ENCODE measurements at regions not wholly inside any gene's neighbourhood (a gene's known extent, or its start where the extent isn't known, plus 50 kb on each side); places are given as distances from the start of the nearest gene placed in this dataset.
A peak's percentile ranks its signal among the peaks of the same experiment; 100 is the strongest.
"Not testable (repeated sequence)": the region's sequence is repeated elsewhere in the genome, so short reads cannot be mapped to it uniquely, and the experiment has no call there.

DNA sequence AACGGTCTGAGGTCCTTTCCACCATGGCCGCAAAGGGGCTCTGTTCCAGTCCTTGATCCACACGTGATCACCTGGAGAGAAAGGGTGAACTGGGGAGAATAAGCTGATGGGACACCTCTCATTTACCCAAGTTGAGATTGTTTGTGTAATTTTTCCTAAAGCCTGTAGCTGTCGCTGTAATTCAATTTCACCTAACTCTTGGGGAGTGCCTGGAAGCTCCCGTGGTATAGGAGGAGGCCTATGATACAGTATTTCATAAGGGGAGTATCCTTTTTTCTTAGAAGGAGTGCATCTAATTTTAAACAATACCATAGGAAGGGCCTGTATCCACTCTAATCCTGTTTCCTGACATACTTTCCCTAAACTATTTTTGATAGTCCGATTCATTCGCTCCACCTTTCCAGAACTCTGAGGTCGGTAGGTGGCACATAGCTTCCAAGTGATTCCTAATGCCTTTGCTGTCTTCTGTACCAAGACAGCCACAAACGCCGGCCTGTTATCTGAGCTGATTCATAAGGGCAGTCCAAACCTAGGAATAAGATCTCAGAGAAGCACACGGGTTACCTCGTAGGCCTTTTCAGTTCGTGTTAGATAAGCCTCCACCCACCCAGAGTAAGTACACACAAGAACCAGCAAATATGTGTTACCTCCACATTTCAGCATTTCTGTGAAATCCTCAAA is 78.9 kb upstream of the VEPH1 start:
- not testable (repeated sequence) for DNase-seq (ENCODE audit: low read depth in 2 of 2)

DNA sequence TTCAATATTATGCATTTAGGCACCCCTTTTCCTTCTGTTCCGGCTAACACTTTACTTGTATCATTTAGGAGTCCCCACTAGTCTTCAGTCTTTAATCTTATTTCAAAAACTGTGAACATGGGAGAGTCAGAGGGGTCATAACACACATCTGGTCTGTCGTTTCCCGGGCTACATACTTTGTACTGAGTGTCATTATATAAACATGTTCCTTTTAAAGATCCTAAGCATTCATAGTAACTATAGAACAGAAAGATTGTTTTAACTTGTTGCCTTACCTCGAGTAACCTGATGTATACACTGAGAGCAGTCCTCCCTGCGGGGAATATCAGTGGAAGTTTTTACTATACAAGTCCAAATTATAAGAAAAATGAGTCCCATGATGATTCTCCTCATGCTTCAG is 78.2 kb upstream of the VEPH1 start:
- no peak for DNase-seq (ENCODE audit: low read depth in 2 of 2)

DNA sequence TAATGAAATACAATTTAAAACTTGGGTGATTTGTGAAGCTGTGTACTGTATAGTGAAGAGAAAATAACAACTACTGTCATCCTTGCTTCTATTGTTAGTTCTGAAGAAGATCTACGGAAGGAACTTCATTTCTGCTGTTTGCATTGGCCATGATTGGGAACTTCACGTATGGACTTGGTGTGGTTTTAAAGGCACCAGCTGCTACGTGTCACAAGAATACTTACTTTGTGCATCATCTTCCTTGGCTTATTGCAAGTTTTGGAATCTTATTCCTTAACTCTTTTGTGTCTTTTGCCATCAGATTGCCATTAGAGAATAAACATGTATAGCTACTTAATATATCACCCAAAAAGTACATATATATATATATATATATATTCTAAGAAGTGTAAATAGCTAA is 75.0 kb upstream of the VEPH1 start:
- DNase-seq (ENCODE audit: low read depth in 2 of 2), result no peak

DNA sequence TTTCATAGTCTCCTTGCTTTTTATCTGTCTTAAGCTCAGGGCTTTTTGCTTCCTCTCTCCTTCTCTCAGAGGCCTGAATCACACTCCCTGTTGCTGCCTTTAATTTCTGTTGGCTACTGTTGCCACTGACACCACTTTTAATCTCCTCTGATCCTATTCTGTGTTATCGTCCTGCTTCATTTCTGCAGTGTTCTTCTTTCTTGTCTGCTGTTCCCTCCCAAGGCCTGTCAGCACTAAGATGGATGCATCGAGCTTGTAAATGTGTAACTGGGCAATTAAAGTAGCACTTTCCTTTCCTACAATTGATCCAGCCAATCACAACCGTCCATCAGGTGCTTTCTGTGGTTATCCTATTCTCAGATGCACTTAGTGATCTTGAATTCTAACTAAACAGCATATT is 71.3 kb upstream of the VEPH1 start:
- DNase-seq (ENCODE audit: low read depth in 2 of 2), result no peak

DNA sequence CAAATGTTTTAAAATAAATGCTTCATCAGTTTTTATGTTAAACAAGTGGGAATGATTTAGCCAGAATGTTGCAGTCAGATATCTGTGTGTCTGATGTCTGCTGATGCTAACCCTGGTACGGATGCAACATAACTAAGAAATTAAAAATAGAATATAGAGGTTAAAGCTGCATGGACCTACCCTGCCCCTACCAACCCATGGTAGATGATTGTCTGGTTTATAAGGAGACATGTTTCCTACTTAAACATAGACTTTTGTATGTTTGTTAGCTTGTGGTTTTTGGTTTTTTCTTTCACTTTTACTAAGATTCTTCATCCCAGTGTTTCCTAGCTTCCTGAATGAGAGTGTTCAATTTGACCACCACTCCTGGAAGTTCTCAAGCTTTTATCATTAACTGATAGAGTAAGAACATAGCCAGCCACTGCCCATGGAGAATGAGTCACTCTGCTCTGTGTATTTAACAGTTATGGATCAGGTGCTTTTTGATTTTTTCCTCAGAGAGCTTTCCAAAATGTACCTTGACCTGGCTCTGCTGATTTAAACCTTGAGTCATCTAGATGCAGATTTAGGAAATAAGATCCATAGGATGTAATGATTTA is 70.7 kb upstream of the VEPH1 start:
- DNase-seq (ENCODE audit: low read depth in 2 of 2), result no peak

DNA sequence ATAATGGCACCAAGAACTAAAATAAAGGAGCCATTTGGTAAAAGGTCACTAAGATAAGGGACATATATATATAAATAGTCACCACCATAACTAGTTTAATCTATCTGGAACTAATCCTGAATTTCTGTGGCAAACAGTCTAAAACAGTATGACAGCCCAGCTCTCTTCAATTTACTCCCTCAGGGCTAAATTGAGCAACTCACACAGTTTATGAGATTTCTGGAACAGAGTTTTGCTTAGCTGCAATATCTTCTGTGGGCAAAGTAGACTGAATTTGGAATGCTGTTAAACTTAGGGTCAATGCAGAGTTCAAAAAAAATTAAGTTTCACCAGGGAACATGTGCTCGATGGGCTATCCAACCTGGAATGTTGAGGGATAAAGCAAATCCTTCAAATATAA is 70.1 kb upstream of the VEPH1 start:
- DNase-seq (ENCODE audit: low read depth in 2 of 2), result no peak

DNA sequence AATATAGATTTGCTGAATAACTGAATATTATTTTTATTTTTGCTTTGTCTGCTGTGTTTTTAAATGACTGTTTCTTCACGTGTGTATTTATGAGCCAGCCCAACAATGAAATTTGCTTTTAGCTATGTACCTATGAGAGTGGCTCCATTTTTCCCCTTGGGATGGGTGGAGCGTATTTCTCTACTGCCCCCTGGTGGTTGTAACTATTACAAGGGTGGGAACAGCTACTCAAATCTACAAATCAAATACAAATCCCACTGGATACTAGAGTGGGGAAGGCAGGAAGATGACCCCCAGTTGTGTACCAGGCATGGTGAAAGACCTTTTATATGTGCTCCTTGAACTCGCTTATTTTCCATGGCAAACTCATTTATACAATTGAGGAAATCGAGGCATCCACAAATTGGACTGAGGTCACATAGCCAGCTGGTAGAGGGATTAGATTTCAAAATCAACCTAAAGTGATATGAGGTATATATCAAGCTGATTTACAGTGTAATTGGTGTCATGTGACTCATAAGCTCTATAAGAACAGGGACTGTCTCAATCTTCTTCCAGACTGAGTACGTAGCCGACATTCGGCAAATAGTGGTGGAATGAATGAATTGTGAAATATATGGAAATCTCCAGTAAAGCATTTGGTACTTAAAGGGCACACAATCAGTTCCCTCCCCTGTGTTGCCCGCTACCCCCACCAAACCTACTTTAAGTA is 69.5 kb upstream of the VEPH1 start:
- peak in 1 of 2 donors; percentile 6 for DNase-seq (ENCODE audit: low read depth in 2 of 2)

DNA sequence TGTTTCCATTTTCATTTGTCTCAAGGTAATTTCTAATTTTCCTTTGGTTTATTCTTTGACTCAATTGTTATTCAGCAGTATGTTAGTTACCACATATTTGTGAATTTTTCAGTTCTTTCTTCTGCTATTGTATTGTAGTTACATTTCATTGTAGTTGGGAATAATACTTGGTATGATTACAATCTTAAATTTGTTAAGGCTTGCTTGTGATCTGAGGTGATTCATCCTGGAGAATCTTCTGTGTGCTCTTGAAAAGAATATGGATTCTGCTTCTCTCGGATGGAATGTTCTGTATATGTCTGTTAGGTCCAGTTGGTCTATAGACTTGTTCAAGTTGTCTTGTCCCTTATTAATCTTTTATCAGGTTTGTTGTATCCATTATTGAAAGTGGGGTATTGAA is 63.4 kb upstream of the VEPH1 start:
- no peak for DNase-seq (ENCODE audit: low read depth in 2 of 2)

DNA sequence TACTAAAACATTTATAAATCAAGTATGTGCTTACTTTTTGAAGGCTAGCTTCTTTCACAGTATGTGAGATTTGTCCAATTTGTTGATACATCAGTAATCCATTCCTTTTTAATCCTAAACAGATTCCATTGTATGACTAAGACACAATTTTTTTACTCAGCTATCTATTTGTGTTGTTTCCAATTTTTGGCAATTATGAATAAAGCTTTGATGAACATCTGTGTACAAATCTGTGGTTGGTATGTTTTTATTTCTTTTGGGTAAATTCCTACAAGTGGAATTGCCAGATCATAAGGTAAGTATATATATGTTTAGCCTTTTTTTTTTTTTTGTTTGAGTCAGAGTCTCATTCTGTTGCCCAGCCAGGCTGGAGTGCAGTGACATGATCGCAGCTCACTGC is 56.2 kb upstream of the VEPH1 start:
- DNase-seq (ENCODE audit: low read depth in 2 of 2), result no peak

All from stimulated activated CD4-positive, alpha-beta T cell treated with anti-CD3 and anti-CD28 coated beads, Interleukin-15, amount 100 ng/mL, for 48 hours (primary cell).